ENCODE measurements at regions not wholly inside any gene's neighbourhood (a gene's known extent, or its start where the extent isn't known, plus 50 kb on each side); places are given as distances from the start of the nearest gene placed in this dataset.

- TF ChIP-seq CTCF (conservative IDR thresholded peaks at IDR 0.05 in 1 of 2, IDR thresholded peaks at IDR 0.05 in 1 of 2; ENCODE audit: extremely low read depth in 1 of 2, insufficient read depth in 1 of 2, low read depth in 1 of 2, low read length in 2 of 2) (no peak), EZH2 (IDR thresholded peaks at IDR 0.05; ENCODE audit: borderline replicate concordance, low read length) (no peak)
Observed at GRCh38 chr6:9659848-9660247, 755.0 kb downstream of the TFAP2A start.

All from mammary epithelial cell (primary cell).